ENCODE measurements at regions not wholly inside any gene's neighbourhood (a gene's known extent, or its start where the extent isn't known, plus 50 kb on each side); places are given as distances from the start of the nearest gene placed in this dataset.

DNA sequence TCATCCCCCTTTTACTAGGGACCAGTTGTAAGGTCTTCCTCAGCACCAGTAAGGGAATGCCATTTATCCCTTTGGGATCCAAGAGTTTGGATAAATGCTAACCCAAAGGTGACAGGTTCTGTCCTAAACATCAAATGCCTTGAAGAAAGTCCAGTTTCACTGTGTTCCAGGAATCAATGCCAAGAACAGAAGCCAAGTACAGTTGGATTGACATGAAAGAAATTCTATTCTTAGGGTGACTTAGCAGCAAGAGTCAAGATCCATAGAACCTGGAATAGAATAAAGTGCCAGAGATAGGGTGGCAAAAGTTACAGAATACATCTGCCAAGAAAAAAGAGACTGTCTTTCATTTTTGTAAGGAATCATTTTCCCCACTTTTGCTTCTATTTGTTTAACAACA is 94.9 kb upstream of the ADAMTS5 start:
- POLR2A ChIA-PET = no interaction called here

DNA sequence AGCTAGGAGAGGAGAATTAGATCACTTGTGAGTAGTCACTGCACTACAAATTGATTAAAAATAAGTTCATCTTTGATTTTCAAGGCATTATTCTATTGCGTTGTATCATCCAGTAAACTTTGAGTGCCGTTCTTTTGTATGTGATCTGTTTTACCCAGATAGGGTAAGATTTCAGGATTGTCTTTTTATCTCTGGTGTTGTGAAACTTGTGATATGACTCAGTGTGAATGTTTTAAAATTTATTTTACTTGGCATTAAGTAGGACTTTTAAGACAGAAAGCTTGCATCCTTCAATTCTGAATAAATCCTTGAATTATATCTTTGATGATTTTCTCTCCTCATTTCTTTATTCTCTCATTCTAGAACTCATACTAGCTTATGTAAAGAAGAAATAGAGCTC is 93.3 kb upstream of the ADAMTS5 start:
- H3K4me2 ChIP-seq (replicated peaks; ENCODE audit: low read depth, low read length, poor library complexity, severe bottlenecking) = no peak overlapping the region
- H3K9me3 ChIP-seq (ENCODE audit: control extremely low read depth in 1 of 3, control insufficient read depth in 2 of 3, insufficient read depth in 1 of 3, low read length in 2 of 3) = peaks cover 0 to 6% (median 3%) of the 10 kb centered on the region in 3 donors
- ChIA-PET CTCF (no interaction called here), POLR2A (no interaction called here)
- H4K20me1 ChIP-seq (ENCODE audit: control insufficient read depth, insufficient read depth, low read length, poor library complexity, severe bottlenecking) = no peaks in the 10 kb centered on the region
- H3K9ac ChIP-seq (ENCODE audit: low read length) = no peak overlapping the region
- no peak overlapping the region for H3K27ac ChIP-seq (ENCODE audit: low read length in 2 of 2)
- ATAC-seq (ENCODE audit: low read depth) = no peak
- Mint-ChIP-seq H3K27ac (no peak overlapping the region), H3K4me3 (no peak overlapping the region), H3K4me1 (no peaks in the 10 kb centered on the region), H3K9me3 (ENCODE audit: insufficient read depth) (peaks cover 16% of the 10 kb centered on the region), H3K27me3 (no peaks in the 10 kb centered on the region)
- intact Hi-C loops (cut with micrococcal nuclease) = no loop called here
- WGBS (ENCODE audit: insufficient coverage) = no CpG with 5 or more reads among the region's 2 CpGs
- no peaks in the 10 kb centered on the region for H3K36me3 ChIP-seq (replicated peaks in 1 of 2; ENCODE audit: control extremely low read depth in 1 of 2, control insufficient read depth in 1 of 2, extremely low read depth in 1 of 2, insufficient read depth in 2 of 2, low read length in 1 of 2)
- TF ChIP-seq, protein P1, sequence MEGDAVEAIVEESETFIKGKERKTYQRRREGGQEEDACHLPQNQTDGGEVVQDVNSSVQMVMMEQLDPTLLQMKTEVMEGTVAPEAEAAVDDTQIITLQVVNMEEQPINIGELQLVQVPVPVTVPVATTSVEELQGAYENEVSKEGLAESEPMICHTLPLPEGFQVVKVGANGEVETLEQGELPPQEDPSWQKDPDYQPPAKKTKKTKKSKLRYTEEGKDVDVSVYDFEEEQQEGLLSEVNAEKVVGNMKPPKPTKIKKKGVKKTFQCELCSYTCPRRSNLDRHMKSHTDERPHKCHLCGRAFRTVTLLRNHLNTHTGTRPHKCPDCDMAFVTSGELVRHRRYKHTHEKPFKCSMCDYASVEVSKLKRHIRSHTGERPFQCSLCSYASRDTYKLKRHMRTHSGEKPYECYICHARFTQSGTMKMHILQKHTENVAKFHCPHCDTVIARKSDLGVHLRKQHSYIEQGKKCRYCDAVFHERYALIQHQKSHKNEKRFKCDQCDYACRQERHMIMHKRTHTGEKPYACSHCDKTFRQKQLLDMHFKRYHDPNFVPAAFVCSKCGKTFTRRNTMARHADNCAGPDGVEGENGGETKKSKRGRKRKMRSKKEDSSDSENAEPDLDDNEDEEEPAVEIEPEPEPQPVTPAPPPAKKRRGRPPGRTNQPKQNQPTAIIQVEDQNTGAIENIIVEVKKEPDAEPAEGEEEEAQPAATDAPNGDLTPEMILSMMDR (IDR thresholded peaks at IDR 0.05) = no peak
- TF ChIP-seq EZH2 (IDR thresholded peaks at IDR 0.05; ENCODE audit: borderline replicate concordance, insufficient read depth, low read depth, low read length, poor library complexity, severe bottlenecking) = no peak
- H3K27me3 ChIP-seq (replicated peaks in 1 of 4; ENCODE audit: control extremely low read depth in 1 of 4, control insufficient read depth in 3 of 4, insufficient read depth in 4 of 4, low read length in 3 of 4) = no peaks in the 10 kb centered on the region
- no peak overlapping the region for H2AFZ ChIP-seq (ENCODE audit: insufficient read depth, low read depth, low read length, poor library complexity, severe bottlenecking)
- no peaks in the 10 kb centered on the region for H3K79me2 ChIP-seq (ENCODE audit: control insufficient read depth, insufficient read depth, low read length)
- H3K4me1 ChIP-seq (ENCODE audit: control insufficient read depth in 2 of 2, insufficient read depth in 2 of 2, low read length in 2 of 2) = no peaks in the 10 kb centered on the region
- no peak for DNase-seq
- no peak overlapping the region for H3K4me3 ChIP-seq (ENCODE audit: control extremely low read depth in 1 of 5, extremely low read depth in 1 of 5, insufficient read depth in 1 of 5, low read depth in 2 of 5, low read length in 4 of 5)

More for the DNA sequence above, 94.9 kb upstream of the ADAMTS5 start:
- TF ChIP-seq, protein P1 (IDR thresholded peaks at IDR 0.05) = no peak
- no peak for TF ChIP-seq EZH2 (IDR thresholded peaks at IDR 0.05; ENCODE audit: borderline replicate concordance, insufficient read depth, low read depth, low read length, poor library complexity, severe bottlenecking)
- intact Hi-C loops (cut with micrococcal nuclease) = no loop called here
- Histone ChIP-seq H3K79me2 (ENCODE audit: control insufficient read depth, insufficient read depth, low read length) (no peaks in the 10 kb centered on the region), H3K4me3 (ENCODE audit: control extremely low read depth in 1 of 5, extremely low read depth in 1 of 5, insufficient read depth in 1 of 5, low read depth in 2 of 5, low read length in 4 of 5) (no peak overlapping the region), H3K9ac (ENCODE audit: low read length) (no peak overlapping the region), H4K20me1 (ENCODE audit: control insufficient read depth, insufficient read depth, low read length, poor library complexity, severe bottlenecking) (no peaks in the 10 kb centered on the region), H3K27ac (ENCODE audit: low read length in 2 of 2) (no peak overlapping the region), H3K9me3 (ENCODE audit: control extremely low read depth in 1 of 3, control insufficient read depth in 2 of 3, insufficient read depth in 1 of 3, low read length in 2 of 3) (peaks cover 0 to 6% (median 4%) of the 10 kb centered on the region in 3 donors), H3K4me1 (ENCODE audit: control insufficient read depth in 2 of 2, insufficient read depth in 2 of 2, low read length in 2 of 2) (no peaks in the 10 kb centered on the region), H2AFZ (ENCODE audit: insufficient read depth, low read depth, low read length, poor library complexity, severe bottlenecking) (no peak overlapping the region), H3K36me3 (replicated peaks in 1 of 2; ENCODE audit: control extremely low read depth in 1 of 2, control insufficient read depth in 1 of 2, extremely low read depth in 1 of 2, insufficient read depth in 2 of 2, low read length in 1 of 2) (no peaks in the 10 kb centered on the region), H3K4me2 (replicated peaks; ENCODE audit: low read depth, low read length, poor library complexity, severe bottlenecking) (no peak overlapping the region), H3K27me3 (replicated peaks in 1 of 4; ENCODE audit: control extremely low read depth in 1 of 4, control insufficient read depth in 3 of 4, insufficient read depth in 4 of 4, low read length in 3 of 4) (no peaks in the 10 kb centered on the region)
- no peak for DNase-seq
- H3K4me3 Mint-ChIP-seq = no peak overlapping the region
- no peaks in the 10 kb centered on the region for H3K27me3 Mint-ChIP-seq
- no peak for ATAC-seq (ENCODE audit: low read depth)
- H3K27ac Mint-ChIP-seq = no peak overlapping the region
- peaks cover 16% of the 10 kb centered on the region for H3K9me3 Mint-ChIP-seq (ENCODE audit: insufficient read depth)
- H3K4me1 Mint-ChIP-seq = no peaks in the 10 kb centered on the region
- CTCF ChIA-PET = no interaction called here
